ENCODE measurements at regions not wholly inside any gene's neighbourhood (a gene's known extent, or its start where the extent isn't known, plus 50 kb on each side); places are given as distances from the start of the nearest gene placed in this dataset.

DNA sequence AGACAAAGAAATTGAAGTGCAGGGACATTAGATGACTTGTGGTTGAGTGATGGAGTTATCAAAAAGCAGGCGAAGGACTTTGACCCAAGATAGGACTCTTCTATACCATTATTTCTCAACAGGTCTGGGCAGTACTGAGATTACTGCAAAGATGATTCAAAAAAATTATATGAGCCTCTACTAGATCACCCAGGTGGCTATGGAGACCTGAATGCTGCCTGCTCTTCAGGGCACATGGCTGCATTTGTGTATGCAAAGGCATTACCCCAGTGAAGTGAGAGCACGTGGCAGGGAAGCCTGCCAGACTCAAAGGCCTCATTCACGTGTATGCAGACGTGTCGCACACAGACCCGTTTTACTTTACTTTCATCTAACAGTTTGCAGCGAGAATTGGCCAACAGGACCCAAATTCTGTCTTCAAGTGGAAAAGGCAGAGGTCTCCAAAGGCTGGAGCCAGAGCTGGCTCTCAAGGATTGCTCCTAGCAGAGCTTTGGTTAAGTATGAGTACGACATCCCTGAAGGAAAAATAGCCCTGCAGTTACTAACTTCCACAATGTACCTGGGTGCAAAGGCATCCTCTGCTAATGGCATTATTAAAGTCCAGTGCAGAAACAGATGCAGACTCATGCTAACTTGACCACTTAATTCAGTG, 113.8 kb upstream of the ARMC2 start:
- DNase-seq (ENCODE audit: low read depth): no peak
- no peak overlapping the region for H3K4me3 ChIP-seq (ENCODE audit: low read depth, low read length)
- TF ChIP-seq, protein P1, sequence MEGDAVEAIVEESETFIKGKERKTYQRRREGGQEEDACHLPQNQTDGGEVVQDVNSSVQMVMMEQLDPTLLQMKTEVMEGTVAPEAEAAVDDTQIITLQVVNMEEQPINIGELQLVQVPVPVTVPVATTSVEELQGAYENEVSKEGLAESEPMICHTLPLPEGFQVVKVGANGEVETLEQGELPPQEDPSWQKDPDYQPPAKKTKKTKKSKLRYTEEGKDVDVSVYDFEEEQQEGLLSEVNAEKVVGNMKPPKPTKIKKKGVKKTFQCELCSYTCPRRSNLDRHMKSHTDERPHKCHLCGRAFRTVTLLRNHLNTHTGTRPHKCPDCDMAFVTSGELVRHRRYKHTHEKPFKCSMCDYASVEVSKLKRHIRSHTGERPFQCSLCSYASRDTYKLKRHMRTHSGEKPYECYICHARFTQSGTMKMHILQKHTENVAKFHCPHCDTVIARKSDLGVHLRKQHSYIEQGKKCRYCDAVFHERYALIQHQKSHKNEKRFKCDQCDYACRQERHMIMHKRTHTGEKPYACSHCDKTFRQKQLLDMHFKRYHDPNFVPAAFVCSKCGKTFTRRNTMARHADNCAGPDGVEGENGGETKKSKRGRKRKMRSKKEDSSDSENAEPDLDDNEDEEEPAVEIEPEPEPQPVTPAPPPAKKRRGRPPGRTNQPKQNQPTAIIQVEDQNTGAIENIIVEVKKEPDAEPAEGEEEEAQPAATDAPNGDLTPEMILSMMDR (IDR thresholded peaks at IDR 0.05; ENCODE audit: control insufficient read depth, extremely low read depth, insufficient read depth): no peak

DNA sequence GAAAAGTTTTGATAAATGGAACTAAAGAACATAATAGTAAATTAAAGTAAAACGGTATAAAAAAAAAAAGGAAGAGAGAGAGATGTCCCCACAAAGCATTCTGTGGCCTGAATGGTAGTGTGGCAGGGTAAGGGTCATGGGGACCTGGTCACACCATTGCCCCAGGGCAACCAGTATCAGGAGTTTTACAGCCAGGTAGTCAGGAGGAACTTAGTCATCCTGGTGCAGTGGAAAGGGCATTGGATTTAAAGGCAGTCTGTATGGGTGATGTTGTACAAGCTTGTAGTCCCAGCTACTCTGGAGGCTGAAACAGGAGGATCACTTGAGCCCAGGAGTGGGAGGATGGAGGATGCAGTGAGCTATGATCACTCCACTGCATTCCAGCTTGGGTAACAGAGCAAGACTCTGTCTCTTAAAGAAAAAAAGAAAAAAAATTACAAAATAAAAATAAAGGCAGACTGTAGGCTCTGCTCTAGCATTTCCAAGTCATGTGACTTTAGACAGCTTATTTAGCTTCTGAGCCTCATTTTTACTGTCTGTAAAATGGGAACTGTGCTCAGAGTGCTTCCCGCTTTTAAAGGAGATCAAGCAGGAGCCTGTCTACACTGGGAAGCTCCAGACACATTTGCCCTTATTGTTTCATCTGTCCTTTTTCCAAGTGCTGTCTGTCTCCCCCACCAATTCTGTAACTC, 112.8 kb upstream of the ARMC2 start:
- TF ChIP-seq, protein P1 (IDR thresholded peaks at IDR 0.05; ENCODE audit: control insufficient read depth, extremely low read depth, insufficient read depth): no peak
- no peak for DNase-seq (ENCODE audit: low read depth)
- H3K4me3 ChIP-seq (ENCODE audit: low read depth, low read length): no peak overlapping the region

- no peak for DNase-seq (ENCODE audit: low read depth)
- TF ChIP-seq, protein P1 (IDR thresholded peaks at IDR 0.05; ENCODE audit: control insufficient read depth, extremely low read depth, insufficient read depth): no peak
- H3K4me3 ChIP-seq (ENCODE audit: low read depth, low read length): no peak overlapping the region
These were observed 112.2 kb upstream of the ARMC2 start for GRCh38 chr6:108736002-108736361.

GRCh38 chr6:108736832-108737231, 111.4 kb upstream of the ARMC2 start:
- H3K4me3 ChIP-seq (ENCODE audit: low read depth, low read length): no peak overlapping the region

DNA sequence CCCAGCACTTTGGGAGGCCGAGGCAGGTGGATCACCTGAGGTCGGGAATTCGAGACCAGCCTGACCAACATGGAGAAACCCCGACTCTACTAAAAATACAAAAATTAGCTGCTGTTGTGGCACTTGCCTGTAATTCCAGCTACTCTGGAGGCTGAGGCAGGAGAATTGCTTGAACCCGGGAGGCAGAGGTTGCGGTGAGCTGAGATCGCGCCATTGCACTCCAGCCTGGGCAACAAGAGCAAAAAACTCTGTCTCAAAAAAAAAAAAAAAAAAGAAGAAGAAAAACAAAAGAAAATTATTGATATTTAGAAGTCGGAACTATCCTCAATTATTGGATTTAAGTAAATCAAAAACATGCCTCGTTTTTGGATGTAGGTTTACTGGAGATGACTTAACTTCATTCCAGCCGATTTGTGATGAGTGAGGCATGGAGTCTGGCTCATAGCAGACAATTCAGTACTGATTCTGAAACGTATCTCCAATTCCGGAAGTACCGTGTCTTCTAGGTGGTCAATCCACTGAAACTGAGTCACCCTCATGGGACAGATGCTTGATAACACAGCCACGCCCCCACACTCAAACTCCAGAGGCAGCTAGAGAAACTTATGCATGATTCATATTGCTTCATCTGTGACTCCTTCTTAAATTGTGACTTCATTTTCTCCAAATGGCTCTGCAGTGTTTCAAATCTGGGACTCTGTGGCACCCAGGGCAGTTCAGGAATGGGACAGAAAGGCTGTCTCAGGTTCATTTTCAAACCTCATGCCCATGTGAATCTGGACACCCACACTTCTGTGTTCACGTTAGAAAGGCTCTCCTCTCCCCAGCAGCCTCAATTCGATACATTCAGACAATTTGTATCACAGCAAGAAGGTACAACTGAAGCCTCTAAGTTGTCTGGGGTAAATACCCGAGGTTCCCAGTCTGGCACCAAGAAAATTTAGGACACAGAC, 110.4 kb upstream of the ARMC2 start:
- no peak overlapping the region for H3K4me3 ChIP-seq (ENCODE audit: low read depth, low read length)
- TF ChIP-seq, protein P1 (IDR thresholded peaks at IDR 0.05; ENCODE audit: control insufficient read depth, extremely low read depth, insufficient read depth): no peak
- no peak for DNase-seq (ENCODE audit: low read depth)

More at GRCh38 chr6:108736832-108737231, 111.4 kb upstream of the ARMC2 start:
- TF ChIP-seq, protein P1 (IDR thresholded peaks at IDR 0.05; ENCODE audit: control insufficient read depth, extremely low read depth, insufficient read depth): no peak
- DNase-seq (ENCODE audit: low read depth): no peak

DNA sequence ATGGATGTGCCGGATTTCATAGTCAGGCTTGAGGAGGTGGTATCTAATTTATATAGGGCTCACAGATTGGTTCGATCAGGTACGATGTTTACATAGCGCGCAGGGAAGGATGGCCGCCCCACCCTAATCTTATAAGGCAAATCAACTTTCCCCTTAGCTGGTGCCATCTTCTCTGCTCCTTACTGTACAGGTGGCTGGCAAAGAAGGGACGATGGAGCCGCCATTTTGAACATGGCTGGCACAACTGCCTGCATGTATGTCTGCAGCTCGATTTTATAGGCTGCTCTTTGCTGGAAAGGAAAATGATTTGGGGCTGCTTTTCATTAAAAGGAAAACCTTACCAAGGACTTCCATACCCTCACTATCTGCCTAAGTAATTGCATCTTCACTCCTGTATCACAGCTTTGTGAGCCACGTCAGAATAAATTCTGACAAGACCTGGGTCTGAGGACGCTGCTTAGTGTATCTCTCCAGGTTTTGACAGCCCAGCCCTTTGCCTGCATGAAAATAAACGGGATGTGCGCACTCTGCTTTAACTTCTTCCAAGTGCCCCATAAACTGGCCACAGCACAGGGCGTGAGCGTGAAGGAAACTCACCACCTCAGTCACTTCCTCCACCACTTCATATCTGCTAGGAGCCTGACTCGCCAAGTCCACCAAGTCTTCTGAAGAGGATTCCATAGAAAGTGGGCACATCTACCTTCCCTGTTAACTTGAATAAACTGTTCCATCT, 109.4 kb upstream of the ARMC2 start:
- TF ChIP-seq, protein P1 (IDR thresholded peaks at IDR 0.05; ENCODE audit: control insufficient read depth, extremely low read depth, insufficient read depth): no peak
- no peak overlapping the region for H3K4me3 ChIP-seq (ENCODE audit: low read depth, low read length)
- DNase-seq (ENCODE audit: low read depth): no peak

Measured in LNCaP clone FGC (cell line).